H1 (cell line): ENCODE measurements at regions not wholly inside any gene's neighbourhood (a gene's known extent, or its start where the extent isn't known, plus 50 kb on each side); places are given as distances from the start of the nearest gene placed in this dataset.

Source experiments
- BRCA1 ChIP-seq: IDR thresholded peaks from 2 replicates; pipeline ENCODE4 v1.6.1; 2012; ENCODE audit warnings: low read depth, low read length, improper control_type of control experiment
- TAF1 ChIP-seq: IDR thresholded peaks from 2 replicates; pipeline ENCODE4 v1.6.1; 2011; ENCODE audit warnings: mild to moderate bottlenecking, low read depth, low read length

GRCh38 chr20:7596541-7596940 lies 343.7 kb downstream of the HAO1 start:
- TF ChIP-seq TAF1 (no peak), BRCA1 (no peak)
